Spleen (tissue), 11 donors: ENCODE measurements at regions not wholly inside any gene's neighbourhood (a gene's known extent, or its start where the extent isn't known, plus 50 kb on each side); places are given as distances from the start of the nearest gene placed in this dataset.

Source experiments
- DNase-seq: peaks from one replicate; pipeline ENCODE4 v3.0.0-alpha.2; 2020
- H3K27ac ChIP-seq, 8 donors: fragments of 200-600 bp; sonication (generic) in 7 of 8; 1 replicate in 4 of 8; 2 replicates in 4 of 8; pipeline versions ENCODE4 v1.5.0 to v1.8.0; 2016 to 2021; ENCODE audit warnings: inconsistent platforms in 4 of 8, mild to moderate bottlenecking in 4 of 8, moderate library complexity in 1 of 8
- H3K27me3 ChIP-seq, 7 donors: fragments of 200-600 bp; sonication (generic) in 6 of 7; replicated peaks in 1 of 7; 1 replicate in 4 of 7; 2 replicates in 3 of 7; pipeline versions ENCODE4 v1.5.0 to v1.8.0; 2016 to 2021; ENCODE audit warnings: inconsistent platforms in 3 of 7, mild to moderate bottlenecking in 1 of 7
- H3K36me3 ChIP-seq, 6 donors: fragments of 200-600 bp; sonication (generic) in 5 of 6; 1 replicate in 4 of 6; 2 replicates in 2 of 6; pipeline versions ENCODE4 v1.5.0 to v1.8.0; 2016 to 2021; ENCODE audit warnings: inconsistent platforms in 2 of 6
- H3K4me1 ChIP-seq, 6 donors: fragments of 200-600 bp; sonication (generic) in 5 of 6; 1 replicate in 3 of 6; 2 replicates in 3 of 6; pipeline versions ENCODE4 v1.5.0 to v1.8.0; 2016 to 2021; ENCODE audit warnings: inconsistent platforms in 3 of 6
- H3K4me3 ChIP-seq, 8 donors: fragments of 200-600 bp; sonication (generic) in 7 of 8; 1 replicate in 4 of 8; 2 replicates in 4 of 8; pipeline versions ENCODE4 v1.5.0 to v1.8.0; 2016 to 2021; ENCODE audit warnings: inconsistent platforms in 4 of 8, mild to moderate bottlenecking in 4 of 8, moderate library complexity in 2 of 8
- H3K9me3 ChIP-seq, 8 donors: fragments of 200-600 bp; sonication (generic) in 7 of 8; 1 replicate in 4 of 8; 2 replicates in 4 of 8; pipeline versions ENCODE4 v1.5.0 to v1.8.0; 2016 to 2021; ENCODE audit warnings: inconsistent platforms in 4 of 8
- CTCF ChIP-seq, 11 experiments: fragments of 200-600 bp in 7 of 11; fragments of 450-650 bp in 4 of 11; sonication (generic) in 4 of 11; IDR thresholded peaks in 8 of 11; conservative IDR thresholded peaks in 3 of 11; 1 replicate in 7 of 11; 2 replicates in 4 of 11; pipeline versions ENCODE4 v1.4.0 to v1.8.0; 2016 to 2021; ENCODE audit warnings: antibody characterized with exemption in 11 of 11, inconsistent platforms in 4 of 11, mild to moderate bottlenecking in 1 of 11
- POLR2A ChIP-seq, 3 donors: fragments of 450-650 bp; IDR thresholded peaks; one replicate each; pipeline ENCODE4 v1.5.1; 2017; ENCODE audit warnings: antibody characterized with exemption in 3 of 3, mild to moderate bottlenecking in 1 of 3
- POLR2AphosphoS5 ChIP-seq, 3 donors: sonication (generic); formaldehyde crosslinking; IDR thresholded peaks; one replicate each; pipeline ENCODE4 v1.5.1; 2017; ENCODE audit warnings: antibody characterized with exemption in 3 of 3
- WGBS, 5 donors: extraction: QIAGEN DNeasy Blood & Tissue Kit in 3 of 5; methylation state at CpG; one replicate each; pipeline versions ENCODE4 v1.1.5 to v1.1.7; 2013 to 2018; 5-methylcytosine and 5-hydroxymethylcytosine counted together
- intact Hi-C: fragments of 100-400 bp; cut with DNase I; formaldehyde crosslinking; loops from one replicate; pipeline ENCODE4 v1.15.0; 2023; ENCODE audit warnings: low total_unique reads
- donor health status: healthy with polysubstance abuse.
- donor health status: DM: no; HTN: no; CAD: no; lungs with moderate emphysema.
- donor health status: DM: no; HTN: no; CAD: no.
- donor health status: Bipolar disorder and iron deficiency.
- donor health status: healthy.
- donor health status: DM: no; HTN: no; CAD: no.
- donor health status: DM: yes; HTN: yes; CAD: no.

DNA sequence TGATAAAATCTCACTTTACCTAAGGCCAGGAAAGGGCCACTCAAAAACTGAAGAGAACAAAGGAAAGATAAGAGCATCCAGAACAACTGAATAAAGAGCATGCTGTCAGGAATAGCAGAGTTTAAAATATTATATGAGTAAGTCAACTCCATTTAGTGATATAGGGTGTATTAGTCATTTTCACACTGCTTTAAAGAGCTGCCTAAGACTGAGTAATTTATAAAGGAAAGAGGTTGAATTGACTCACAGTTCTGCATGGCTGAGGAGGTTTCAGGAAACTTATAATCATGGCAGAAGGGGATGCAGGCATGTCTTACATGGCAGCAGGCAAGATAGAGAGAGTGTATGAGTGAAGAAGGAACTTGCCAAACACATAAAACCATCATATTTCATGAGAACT, 778.0 kb upstream of the NECTIN3 start:
- intact Hi-C loops = no loop called here
- TF ChIP-seq POLR2AphosphoS5 (IDR thresholded peaks at IDR 0.05) = no peak
- TF ChIP-seq POLR2A (IDR thresholded peaks at IDR 0.05) = no peak
- TF ChIP-seq CTCF (IDR thresholded peaks at IDR 0.05 in 8 of 11, conservative IDR thresholded peaks at IDR 0.05 in 3 of 11) = no peak
- no peaks in the 10 kb centered on the region for H3K36me3 ChIP-seq
- no peak overlapping the region for H3K4me3 ChIP-seq
- DNase-seq = no peak
- H3K9me3 ChIP-seq = peaks cover 0 to 28% (median 18%) of the 10 kb centered on the region in 8 donors
- H3K27me3 ChIP-seq = no peaks in the 10 kb centered on the region
- no peaks in the 10 kb centered on the region for H3K4me1 ChIP-seq
- H3K27ac ChIP-seq = no peak overlapping the region

- TF ChIP-seq POLR2AphosphoS5 (IDR thresholded peaks at IDR 0.05) (no peak), POLR2A (IDR thresholded peaks at IDR 0.05) (no peak), CTCF (IDR thresholded peaks at IDR 0.05 in 8 of 11, conservative IDR thresholded peaks at IDR 0.05 in 3 of 11) (no peak)
- no peaks in the 10 kb centered on the region for H3K4me1 ChIP-seq
- no peaks in the 10 kb centered on the region for H3K36me3 ChIP-seq
- no peak for DNase-seq
- no peaks in the 10 kb centered on the region for H3K27me3 ChIP-seq
- H3K9me3 ChIP-seq = peaks cover 0 to 19% (median 13%) of the 10 kb centered on the region in 8 donors
- no peak overlapping the region for H3K4me3 ChIP-seq
- intact Hi-C loops = no loop called here
- no peak overlapping the region for H3K27ac ChIP-seq
- WGBS, 5 donors = 86 to 98% (median 92%) methylated on average over 1 of the region's 1 CpG
Measured at GRCh38 chr3:110296885-110297284, 774.7 kb upstream of the NECTIN3 start.

- intact Hi-C loops = no loop called here
- H3K36me3 ChIP-seq = no peaks in the 10 kb centered on the region
- TF ChIP-seq POLR2A (IDR thresholded peaks at IDR 0.05) (no peak), CTCF (IDR thresholded peaks at IDR 0.05 in 8 of 11, conservative IDR thresholded peaks at IDR 0.05 in 3 of 11) (no peak), POLR2AphosphoS5 (IDR thresholded peaks at IDR 0.05) (no peak)
- H3K9me3 ChIP-seq = no peaks in the 10 kb centered on the region
- no peak overlapping the region for H3K27ac ChIP-seq
- DNase-seq = no peak
- H3K4me1 ChIP-seq = no peaks in the 10 kb centered on the region
- H3K27me3 ChIP-seq = no peaks in the 10 kb centered on the region
- 63 to 86% (median 76%) methylated on average over 3 of the region's 3 CpGs for WGBS, 5 donors
- no peak overlapping the region for H3K4me3 ChIP-seq
Measured at GRCh38 chr3:110301781-110302180, 769.8 kb upstream of the NECTIN3 start.

DNA sequence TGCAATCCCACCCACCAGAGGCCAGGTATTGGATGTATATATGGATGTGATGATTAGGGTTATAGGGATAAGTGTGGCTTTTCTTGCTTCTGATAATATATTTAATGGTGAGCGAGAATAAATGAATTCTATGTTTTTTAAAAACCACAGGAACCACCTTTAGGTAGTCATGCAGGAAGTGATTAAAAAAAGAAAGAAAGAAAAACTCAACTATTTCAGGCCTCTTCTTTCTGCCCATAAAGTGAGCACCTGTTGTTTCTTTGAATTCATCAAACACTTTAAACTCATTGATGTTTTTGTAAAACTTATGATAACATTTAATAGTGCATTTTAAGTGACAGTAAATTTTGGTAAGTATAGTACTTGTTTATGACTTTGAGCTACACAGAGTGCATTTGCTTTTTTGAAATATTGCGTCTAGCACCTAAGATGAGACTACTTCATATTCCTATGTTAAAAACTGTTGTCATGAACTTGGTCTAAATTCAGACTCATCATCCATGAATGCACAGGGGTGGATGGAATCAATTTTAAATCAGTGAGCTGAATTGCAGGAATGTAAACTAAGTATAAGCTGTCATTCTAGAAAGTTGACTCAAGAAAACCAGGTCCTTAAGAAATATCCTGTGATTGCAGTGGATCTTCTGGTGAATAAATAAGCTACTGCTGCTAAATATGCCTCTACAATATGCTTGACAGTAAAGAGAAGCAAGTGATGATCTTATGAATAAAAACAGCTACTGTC, 764.4 kb upstream of the NECTIN3 start:
- intact Hi-C loops = no loop called here
- H3K27me3 ChIP-seq = no peaks in the 10 kb centered on the region
- 63 to 74% (median 70%) methylated on average over 2 of the region's 2 CpGs for WGBS, 5 donors
- H3K27ac ChIP-seq = no peak overlapping the region
- TF ChIP-seq POLR2AphosphoS5 (IDR thresholded peaks at IDR 0.05) = no peak
- TF ChIP-seq POLR2A (IDR thresholded peaks at IDR 0.05) = no peak
- no peak overlapping the region for H3K4me3 ChIP-seq
- H3K9me3 ChIP-seq = no peaks in the 10 kb centered on the region
- no peak for DNase-seq
- no peaks in the 10 kb centered on the region for H3K4me1 ChIP-seq
- no peaks in the 10 kb centered on the region for H3K36me3 ChIP-seq
